HG03064 (cell line): ENCODE measurements at regions not wholly inside any gene's neighbourhood (a gene's known extent, or its start where the extent isn't known, plus 50 kb on each side); places are given as distances from the start of the nearest gene placed in this dataset.
"Not testable (repeated sequence)": the region's sequence is repeated elsewhere in the genome, so short reads cannot be mapped to it uniquely, and the experiment has no call there.

Source experiments
- ATAC-seq: cut with Tn5 transposase; IDR thresholded peaks from one replicate; pipeline ENCODE4 v1.9.1; 2021; ENCODE audit warnings: low read depth; ENCODE audit not compliant: unreplicated experiment

- ATAC-seq: no peak
Measured at GRCh38 chr2:16378031-16378430, 287.6 kb downstream of the CYRIA start.

GRCh38 chr2:16375981-16376380, 289.7 kb downstream of the CYRIA start:
- ATAC-seq: no peak

GRCh38 chr2:16375351-16375750, 290.3 kb downstream of the CYRIA start:
- no peak for ATAC-seq

- ATAC-seq: no peak
Measured at GRCh38 chr2:16374671-16375070, 291.0 kb downstream of the CYRIA start.

GRCh38 chr2:16373341-16373740, 292.3 kb downstream of the CYRIA start:
- no peak for ATAC-seq

DNA sequence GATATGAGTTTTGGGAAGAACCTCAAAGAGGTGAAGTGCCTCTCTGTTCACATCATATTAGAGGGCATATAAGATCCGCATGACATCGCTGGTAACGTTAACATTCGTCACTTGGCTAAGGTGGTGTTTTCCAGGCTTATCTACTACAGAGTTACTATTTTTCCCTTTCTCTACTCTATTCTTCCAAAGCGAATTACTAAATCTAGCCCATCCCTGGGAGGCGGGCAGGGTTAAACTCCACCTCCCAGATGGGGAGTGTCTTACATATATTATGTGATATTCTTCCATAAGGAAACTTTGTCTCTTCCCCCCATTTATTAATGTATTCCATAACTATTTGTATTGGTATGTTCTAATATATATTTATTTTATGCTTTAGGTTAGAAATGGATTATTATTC, 293.9 kb downstream of the CYRIA start:
- ATAC-seq: no peak

DNA sequence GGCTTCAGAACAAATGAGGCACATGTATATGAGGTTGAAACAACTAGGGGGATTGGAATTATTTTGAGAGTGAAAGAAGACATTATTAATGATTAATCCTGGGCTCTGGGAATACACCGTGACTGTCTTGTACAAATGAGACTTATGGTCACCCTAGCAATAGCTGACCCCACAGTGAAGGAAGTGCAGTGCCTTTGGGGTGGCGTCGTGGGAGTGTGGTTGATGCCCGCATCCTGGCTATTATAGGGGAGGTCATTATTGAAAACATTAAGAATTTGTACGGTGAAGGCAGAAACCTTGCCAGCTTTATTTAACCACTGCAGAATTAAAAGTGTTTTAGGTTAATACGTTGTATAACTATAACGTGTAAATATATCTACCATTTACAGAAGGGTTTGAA, 296.7 kb downstream of the CYRIA start:
- no peak for ATAC-seq

DNA sequence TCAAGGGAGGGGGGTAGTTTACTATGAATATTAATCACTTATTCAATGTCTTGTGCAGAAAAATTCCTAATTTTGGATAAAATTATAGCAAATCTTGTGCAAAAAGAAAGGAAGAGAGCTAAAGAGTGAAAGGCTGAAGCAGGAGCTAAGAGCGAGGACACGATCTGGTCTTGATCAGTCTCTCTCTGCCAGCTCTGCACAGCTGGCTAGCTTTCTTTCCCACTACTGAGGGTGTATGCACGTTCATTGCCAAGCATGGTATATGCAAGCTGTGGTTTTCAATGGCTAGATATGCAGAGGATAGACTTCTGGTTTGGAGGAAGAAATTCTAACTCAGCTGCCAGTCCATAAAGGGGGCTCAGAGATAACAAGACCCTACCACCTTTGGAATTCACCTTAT, 297.3 kb downstream of the CYRIA start:
- ATAC-seq: no peak

- ATAC-seq: no peak
Measured at GRCh38 chr2:16365366-16365765, 300.3 kb downstream of the CYRIA start.

DNA sequence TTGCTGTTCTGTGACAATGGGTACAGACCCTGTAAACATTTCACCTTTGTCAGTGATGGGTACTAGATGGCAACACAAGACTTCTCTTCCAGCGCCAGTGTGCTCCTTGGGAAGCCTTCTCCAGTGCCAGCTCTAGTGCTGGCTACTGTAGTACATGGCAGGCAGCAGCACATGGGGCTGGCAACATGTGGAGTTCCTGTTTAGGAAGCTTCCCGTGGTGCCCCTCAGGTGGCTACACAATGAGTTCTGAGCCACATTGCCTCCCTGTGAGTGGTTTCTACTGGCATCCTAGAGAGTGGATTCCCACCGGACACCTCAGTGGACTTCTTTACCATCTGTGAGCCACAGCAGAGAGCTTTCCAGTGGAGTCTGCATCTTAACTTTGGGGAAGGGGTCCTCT, 302.1 kb downstream of the CYRIA start:
- no peak for ATAC-seq

- ATAC-seq: no peak
Measured at GRCh38 chr2:16362611-16363010, 303.0 kb downstream of the CYRIA start.

DNA sequence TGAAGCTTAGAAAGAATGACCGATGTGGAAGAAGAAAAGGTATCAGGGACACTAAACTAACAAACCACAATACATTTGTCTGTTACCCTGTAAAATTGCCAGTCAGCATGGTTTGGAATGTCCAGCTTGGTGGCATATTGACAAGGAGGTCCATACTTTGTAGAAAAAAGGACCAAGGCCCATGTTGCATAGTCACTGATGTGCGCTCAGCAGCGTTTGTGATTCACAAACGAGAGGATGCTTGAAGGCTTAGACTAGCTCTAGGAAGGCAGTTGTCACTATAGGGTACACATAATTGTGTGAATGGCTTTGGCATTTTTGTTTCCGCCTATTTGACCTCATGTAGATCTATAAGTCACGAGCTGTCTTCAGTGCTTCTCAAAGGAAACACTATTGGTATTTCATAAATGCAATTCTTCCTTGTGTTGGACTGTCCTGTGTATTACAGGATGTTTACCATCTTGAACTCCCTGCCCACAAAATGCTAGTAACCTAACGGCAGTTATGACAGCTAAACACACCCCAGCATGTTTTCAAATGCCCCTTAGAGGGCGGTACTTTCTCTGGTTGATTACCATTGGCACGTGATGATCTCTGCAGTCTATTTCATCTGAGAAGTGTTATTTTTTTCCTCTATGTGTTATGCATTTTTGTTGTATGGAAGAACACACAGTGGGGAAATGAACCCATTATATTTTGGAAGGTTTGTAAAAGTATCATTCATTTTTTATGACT, 304.2 kb downstream of the CYRIA start:
- ATAC-seq: no peak

GRCh38 chr2:16359961-16360360, 305.7 kb downstream of the CYRIA start:
- no peak for ATAC-seq

DNA sequence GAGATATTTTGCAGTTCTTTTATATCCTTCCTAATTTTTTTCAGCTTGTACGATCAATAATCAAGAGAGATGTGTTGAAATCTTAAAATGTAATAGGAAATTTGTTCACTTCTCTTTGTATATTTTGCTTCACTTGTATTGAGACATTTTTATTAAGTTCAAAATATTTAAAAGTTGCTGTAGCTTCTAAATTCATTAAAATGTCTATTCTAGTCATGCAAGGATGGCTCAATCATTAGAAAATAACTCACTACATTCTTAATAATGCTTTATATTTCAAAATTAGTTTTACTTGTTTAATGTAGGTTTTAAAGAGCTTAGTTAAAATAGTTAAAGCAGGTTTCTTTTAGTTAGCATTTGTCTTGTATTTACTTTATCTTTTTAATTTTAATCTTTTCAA, 308.4 kb downstream of the CYRIA start:
- ATAC-seq: no peak

- no peak for ATAC-seq
Measured at GRCh38 chr2:16351541-16351940, 314.1 kb downstream of the CYRIA start.

DNA sequence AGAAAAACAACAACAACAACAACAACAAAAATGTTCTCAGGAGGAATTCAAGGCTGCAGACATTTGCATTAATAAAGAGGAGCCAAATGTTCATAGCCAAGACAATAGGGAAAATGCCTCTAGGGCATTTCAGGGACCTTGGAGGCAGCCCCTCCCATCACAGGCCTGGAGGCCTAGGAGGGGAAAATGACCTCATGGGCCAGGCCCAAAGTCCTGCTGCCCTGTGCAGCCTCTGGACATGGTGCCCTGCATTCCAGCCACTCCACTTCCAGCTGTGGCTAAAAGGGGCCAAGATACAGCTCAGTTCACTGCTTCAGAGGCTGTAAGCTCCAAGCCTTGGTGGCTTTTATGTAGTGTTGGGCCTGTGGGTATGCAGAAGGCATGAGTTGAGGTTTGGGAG, 314.5 kb downstream of the CYRIA start:
- ATAC-seq: no peak

DNA sequence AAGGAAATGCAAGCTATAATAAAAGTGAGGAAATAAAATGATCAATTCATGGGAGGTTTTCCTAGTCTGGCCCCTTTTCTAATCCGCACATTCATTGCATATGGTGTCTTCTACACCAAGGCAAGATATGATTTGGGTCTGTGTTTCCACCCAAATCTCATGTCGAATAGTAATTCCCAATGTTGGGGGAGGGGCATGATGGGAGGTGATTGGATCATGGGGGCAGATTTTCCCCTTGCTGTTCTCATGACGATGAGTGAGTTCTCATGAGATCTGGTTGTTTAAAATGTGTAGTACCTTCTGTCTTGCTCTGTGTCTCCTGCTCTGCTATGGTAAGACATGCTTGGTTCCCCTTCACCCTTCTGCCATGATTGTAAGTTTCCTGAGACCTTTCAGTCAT, 315.4 kb downstream of the CYRIA start:
- no peak for ATAC-seq

GRCh38 chr2:16349811-16350210, 315.8 kb downstream of the CYRIA start:
- ATAC-seq: no peak

DNA sequence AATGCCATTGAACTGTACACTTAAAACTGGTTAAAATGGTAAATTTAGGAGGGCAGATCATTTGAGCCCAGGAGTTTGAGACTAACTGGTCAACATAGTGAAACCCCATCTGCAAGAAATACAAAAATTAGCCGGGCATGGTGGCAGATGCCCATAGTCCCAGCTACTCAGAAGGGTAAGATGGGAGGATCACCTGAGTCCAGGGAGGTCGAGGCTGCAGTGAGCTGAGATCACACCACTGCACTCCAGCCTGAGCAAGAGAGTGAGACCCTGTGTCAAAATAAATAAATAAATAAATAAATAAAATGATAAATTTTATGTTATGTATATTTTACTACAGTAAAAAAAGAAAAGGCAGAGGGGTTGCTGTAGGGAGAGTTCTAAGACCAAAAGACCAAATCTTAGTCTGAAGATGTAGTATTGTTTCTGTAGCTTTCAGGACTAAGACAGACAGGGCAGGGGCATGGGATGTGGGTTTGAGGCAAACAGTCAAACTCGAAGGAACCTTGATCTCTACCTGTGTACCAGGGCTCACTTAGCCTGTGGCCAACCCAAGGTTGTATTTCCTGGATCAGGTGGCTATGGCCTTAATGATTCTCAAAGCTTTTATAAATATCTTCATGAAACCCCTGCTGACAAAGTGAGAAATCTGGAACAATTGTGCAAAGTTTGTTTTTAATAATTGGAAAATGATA, 316.7 kb downstream of the CYRIA start:
- ATAC-seq: no peak

DNA sequence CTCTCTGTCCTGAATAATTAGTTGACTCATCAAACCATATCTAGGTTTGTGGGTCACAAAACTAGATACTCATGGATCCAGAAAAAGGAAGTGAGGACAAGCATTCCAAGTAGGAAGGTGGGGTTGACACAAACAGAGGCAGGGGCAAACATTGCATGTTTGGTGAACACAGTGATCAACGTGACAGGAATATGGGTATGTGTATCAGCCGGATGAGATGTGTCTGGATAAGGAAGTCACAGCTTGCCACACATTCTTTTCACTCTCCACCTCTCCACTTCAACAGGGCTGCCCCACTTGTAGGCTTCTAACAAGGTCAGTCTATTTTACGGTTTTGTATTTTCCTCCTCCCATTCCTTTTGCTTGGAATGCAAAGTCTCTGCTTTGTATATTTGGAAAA, 319.0 kb downstream of the CYRIA start:
- no peak for ATAC-seq

GRCh38 chr2:16345231-16345630, 320.4 kb downstream of the CYRIA start:
- ATAC-seq: not testable (repeated sequence)

GRCh38 chr2:16339206-16339605, 326.4 kb downstream of the CYRIA start:
- ATAC-seq: no peak
